GM19324 (cell line): ENCODE measurements at regions not wholly inside any gene's neighbourhood (a gene's known extent, or its start where the extent isn't known, plus 50 kb on each side); places are given as distances from the start of the nearest gene placed in this dataset.

Source experiments
- ATAC-seq: cut with Tn5 transposase; IDR thresholded peaks from one replicate; pipeline ENCODE4 v1.9.1; 2021; ENCODE audit warnings: mild to moderate bottlenecking, moderate library complexity; ENCODE audit not compliant: unreplicated experiment, low FRiP score

GRCh38 chr10:125355657-125356056 lies 195.3 kb upstream of the CTBP2 start:
- no peak for ATAC-seq

- no peak for ATAC-seq
Measured at GRCh38 chr10:125350519-125350918, 190.2 kb upstream of the CTBP2 start.

DNA sequence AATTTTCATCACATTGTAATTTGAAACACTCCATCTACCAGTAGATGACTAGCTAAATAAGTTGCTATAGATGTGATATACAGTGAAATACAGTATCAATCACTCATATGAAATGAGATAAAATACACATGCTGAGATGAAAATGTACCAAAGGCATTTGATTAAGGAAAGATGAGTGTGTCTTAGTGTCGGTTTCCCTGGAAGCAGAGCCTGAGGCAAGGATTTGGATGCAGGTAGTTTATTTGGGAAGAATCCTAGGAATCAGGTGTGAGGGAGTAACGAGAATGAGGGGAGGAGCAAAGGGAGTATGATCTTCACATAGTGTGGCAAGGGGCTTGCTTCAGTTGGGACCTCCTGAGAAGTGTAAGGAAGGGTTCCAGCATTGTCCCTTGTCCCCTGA lies 188.2 kb upstream of the CTBP2 start:
- no peak for ATAC-seq

DNA sequence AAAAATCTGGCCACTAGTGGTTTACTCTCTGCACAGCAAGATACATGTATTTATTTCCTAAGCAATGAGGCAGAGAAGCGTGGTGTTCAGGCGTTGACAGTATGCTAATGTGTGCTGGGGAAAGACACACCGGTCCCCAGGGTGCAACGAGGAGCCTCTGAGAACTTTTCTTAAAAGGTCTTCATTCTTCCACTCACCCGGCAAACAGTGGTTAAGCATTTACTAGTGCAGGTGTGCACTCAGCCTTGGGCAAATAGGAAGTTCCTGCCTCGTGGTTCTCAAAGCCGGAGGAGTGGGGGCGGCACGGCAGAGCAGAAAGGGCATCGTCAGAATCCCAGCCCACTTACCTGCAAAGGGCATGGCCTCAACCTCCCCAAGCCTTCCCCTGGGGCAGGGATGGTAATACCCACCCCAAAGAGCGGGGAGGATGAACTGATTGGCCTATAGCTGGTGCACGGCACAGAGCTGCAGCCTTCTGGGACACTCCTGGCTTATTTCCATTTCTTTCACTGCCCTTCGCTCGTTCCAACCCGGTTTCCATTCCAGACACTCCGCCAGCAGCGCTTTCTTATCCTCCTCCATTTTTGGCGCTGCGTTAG lies 184.3 kb upstream of the CTBP2 start:
- no peak for ATAC-seq

DNA sequence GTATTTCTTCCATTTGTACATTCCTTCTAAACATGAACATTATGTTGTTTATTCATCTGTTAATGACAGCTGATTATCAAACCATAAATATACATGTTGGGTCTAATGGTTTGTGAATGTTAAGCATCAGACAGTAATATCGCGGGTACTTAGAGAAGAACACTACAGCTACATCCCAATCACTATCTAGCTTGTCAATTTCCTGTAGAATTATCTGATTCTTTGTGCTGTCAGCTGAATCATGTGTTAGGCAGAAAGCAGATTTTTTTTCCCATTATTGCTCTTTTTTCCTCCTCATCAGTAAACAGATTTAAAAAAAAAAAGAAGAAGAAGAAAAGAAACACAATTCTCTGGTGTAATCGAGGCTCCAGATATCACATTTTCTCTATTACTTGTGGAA lies 183.6 kb upstream of the CTBP2 start:
- ATAC-seq, result no peak

DNA sequence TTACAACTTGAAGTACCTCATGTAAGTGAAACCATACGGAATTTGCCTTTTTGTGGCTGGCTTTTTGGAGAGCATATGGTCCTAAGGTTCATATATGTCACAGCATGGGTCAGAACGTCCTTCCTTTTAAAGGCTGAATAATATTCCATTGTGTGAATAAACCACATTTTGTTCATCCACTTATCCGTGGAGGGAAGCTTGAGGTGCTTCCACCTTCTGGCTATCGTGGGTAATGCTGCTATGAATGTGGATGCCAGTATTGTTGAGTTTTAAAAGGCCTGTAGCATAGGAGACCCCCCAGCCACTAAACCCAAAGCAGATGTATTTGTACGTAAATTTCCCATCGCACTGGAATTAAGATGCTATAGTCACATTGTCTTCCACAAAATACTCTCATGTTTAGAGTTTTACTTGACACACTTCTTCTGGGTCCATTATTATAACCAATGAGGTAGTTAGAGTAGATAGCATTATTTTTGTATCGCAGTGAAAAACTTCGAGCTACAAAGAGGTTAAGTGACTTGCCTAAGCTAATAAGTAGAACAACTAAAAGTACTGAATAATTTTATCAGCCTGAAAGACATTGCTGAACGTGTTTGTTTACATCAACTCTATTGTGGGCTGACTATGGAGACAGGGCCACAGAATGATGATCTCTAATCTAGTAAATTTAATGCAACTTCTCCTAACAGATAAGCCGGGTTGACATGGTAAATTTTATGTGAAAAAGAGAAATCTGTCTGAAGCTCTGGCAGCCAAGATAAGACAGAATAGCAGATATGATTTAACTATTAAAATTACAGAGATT lies 183.0 kb upstream of the CTBP2 start:
- ATAC-seq, result no peak

DNA sequence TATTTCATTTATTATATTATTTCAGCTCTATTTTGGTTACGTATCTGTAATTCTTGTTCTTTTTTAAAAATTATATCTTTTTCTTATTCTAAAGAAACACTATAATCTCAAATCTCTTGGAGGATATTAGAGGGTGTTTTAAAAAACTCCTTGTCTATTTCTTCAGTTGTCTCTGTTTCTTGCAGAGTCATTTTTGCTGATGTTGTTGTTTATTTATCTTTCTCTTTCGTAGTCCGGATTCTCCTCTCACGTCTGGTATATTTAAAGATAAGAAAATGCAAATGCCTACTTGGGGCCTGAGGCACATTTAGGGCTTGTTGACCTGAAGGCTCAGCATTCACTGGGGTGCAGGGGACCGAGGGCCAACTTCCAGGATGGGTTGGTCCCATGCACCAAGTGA lies 181.2 kb upstream of the CTBP2 start:
- no peak for ATAC-seq

- ATAC-seq, result no peak
Measured at GRCh38 chr10:125340903-125341302, 180.5 kb upstream of the CTBP2 start.

GRCh38 chr10:125337510-125337909 lies 177.1 kb upstream of the CTBP2 start:
- no peak for ATAC-seq

- ATAC-seq, result no peak
Measured at GRCh38 chr10:125334545-125334944, 174.2 kb upstream of the CTBP2 start.

DNA sequence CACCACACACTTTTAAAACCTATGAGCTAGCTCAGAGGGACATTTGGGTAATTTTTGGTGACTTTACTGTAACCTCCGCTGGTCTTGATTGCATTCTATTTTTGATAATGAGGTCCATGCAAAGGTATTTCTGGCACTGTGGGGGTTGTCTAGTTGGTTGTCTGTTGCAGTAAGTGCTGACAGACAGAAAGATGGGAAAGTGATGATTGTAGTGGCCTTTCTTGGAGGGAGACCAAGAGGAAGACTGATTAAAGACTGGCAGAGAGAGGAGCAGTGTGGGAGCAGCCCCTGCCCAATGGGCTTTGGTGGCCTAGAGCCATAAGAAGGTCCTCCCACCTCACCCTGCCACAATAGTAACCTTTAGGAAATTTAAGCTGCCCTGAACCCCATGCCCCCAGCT lies 173.4 kb upstream of the CTBP2 start:
- ATAC-seq, result no peak

GRCh38 chr10:125333209-125333591 lies 172.8 kb upstream of the CTBP2 start:
- no peak for ATAC-seq

GRCh38 chr10:125332548-125333208 lies 172.3 kb upstream of the CTBP2 start:
- no peak for ATAC-seq

DNA sequence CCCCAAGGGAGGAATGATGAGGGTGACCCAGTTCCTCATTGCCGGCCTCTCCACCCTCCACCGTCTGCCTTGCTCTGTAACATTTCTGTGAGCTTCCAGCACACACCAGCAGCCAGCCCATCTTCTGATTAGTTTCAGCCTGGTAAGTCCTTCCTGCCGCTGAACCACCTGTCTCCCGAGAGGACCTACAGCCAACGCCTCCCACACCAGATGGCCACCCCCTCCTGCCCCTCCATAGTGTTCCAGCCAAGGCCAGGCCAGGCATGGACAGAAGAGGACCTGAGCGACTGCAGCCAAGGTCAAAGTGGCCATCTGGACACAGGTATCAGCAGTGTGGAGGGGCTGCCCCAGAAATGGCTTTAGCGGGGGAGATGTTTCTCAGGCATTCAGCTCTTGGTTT lies 170.7 kb upstream of the CTBP2 start:
- no peak for ATAC-seq

GRCh38 chr10:125329056-125329455 lies 168.7 kb upstream of the CTBP2 start:
- ATAC-seq, result no peak

- no peak for ATAC-seq
Measured at GRCh38 chr10:125325326-125325725, 165.0 kb upstream of the CTBP2 start.

DNA sequence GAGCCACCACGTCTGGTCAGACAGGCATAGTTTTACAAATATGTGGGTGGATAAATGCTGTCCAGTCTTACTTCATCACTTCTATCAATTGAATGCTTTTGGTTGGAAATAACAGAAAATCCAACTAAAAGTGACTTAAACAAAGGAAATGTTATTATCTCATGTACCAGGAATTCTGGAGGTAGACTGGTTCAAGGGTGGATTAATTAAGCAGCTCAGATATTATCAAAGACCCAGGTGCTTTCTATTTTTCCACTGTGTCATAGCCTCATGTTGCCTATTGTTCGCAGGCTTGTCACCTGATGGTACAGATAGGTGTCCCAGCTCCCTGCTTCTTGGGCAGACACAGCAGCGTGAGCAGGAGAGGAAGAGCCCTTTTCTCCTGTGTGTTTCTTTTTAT lies 156.1 kb upstream of the CTBP2 start:
- no peak for ATAC-seq

DNA sequence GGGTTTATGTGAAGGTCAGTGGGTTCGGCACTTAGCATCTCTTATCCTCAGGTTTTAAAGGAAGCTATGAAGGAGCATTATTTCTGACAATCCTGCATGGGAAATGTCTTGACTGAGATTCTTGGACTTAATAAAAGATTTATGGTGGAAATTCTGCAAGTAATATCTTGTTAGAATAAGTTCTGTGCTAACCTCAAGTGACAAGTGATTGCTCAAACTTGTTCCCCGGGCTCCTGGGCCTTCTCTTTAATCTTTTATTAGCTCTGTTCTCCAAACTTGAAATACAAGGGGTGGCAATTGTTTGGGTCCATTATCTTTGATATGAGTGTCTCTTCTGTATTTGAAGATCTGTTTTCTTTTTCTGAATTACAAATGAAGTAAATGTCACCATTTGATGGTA lies 140.6 kb upstream of the CTBP2 start:
- ATAC-seq, result no peak

DNA sequence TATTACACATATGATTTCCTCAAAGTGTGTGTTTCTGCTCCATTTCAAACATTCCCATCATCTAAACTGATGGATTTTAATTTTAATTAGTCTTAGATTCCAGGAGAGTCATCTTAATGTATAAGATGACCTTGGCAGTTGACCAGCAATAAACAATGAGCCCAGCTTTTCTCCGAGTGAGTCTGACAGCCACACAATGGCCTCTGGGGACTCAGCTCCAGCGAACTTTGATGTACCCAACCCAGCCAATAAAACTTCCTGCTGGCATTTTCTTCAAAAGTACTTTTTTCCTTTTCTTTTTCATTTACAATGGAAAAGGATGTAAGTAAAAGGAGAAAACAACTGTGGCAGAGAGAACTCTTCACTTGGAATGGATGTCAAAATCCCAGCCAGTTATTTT lies 139.1 kb upstream of the CTBP2 start:
- no peak for ATAC-seq

DNA sequence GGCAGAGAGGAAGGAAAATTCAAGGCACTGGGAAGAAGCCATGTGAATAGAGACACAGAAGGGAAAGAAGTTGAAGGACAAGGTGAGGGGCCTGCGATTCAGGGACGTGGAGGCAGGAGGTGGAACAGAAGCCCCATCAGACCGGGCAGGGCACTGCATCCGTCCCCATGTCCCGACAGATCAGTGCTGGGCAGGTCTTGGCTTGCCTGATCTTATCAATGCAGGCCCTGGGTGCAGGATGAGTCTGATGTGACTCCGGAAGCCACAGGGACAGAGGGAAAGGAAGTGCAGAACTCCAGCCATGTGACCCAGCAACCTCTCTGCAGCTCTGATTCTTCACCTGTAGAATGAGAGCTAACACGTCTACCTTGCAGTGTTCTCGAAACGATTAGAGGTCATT lies 136.2 kb upstream of the CTBP2 start:
- ATAC-seq, result no peak

DNA sequence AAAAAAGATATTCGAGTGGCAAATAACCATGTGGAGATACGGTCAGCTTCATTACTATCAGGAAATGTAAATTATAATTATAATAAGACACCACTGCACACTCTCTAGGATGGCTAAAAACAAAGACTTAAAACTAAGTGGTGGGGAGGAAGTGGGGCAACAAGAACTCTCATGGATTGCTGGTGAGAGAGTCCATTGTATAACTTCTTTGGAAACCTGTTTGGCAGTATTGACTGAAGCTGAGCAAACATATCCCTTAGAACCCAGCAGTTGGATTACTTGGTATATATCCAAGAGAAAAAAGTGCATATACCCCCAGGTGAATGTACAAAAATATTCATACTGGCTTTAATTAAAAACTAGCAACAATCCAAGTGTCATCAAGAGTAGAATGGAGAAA lies 133.7 kb upstream of the CTBP2 start:
- ATAC-seq, result no peak

DNA sequence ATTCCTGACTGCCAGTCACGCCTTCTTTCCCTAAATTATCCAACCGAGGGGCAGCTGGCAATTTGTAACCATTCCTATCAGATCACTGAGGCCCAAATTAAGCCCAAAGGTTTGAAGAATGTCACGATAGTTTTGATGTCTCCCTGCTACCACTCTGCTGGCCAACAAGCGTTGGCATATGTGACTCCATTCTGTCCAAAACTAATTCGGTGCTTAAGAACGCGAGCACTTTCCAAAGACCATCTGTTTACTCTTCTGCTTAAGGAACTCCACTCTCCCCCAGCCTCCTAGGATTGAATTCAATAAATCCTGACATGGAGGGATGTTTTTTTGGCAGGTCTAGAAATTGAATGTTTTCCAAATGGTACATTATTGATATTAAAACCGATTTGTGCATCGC lies 131.5 kb upstream of the CTBP2 start:
- no peak for ATAC-seq
